Astrocyte (in vitro differentiated cells and primary cell): ENCODE measurements at regions not wholly inside any gene's neighbourhood (a gene's known extent, or its start where the extent isn't known, plus 50 kb on each side); places are given as distances from the start of the nearest gene placed in this dataset.
A peak's percentile ranks its signal among the peaks of the same experiment; 100 is the strongest.

ENCODE experiments used
- DNase-seq: peaks from one replicate; pipeline ENCODE4 v3.0.0-alpha.2; 2010; ENCODE audit warnings: low read depth
- FAIRE-seq: peaks from 2 replicates; lab custom pipeline; 2011; peaks lifted over from hg19 to GRCh38; lab: Jason Lieb, UNC
- H2AFZ ChIP-seq: 2 replicates; pipeline ENCODE4 v1.6.0; 2012; ENCODE audit warnings: low read depth, low read length, inconsistent platforms
- H3K27ac ChIP-seq: 2 replicates; pipeline ENCODE4 v1.5.1; 2011; ENCODE audit warnings: low read depth, low read length, inconsistent platforms
- H3K27me3 ChIP-seq: 2 replicates; pipeline ENCODE4 v1.6.0; 2011; ENCODE audit warnings: low read length, inconsistent platforms; ENCODE audit not compliant: insufficient read depth
- H3K36me3 ChIP-seq: 2 replicates; pipeline ENCODE4 v1.5.1; 2011; ENCODE audit warnings: low read length, inconsistent platforms; ENCODE audit not compliant: insufficient read depth
- H3K4me1 ChIP-seq: 2 replicates; pipeline ENCODE4 v1.5.1; 2011; ENCODE audit warnings: low read length, inconsistent platforms; ENCODE audit not compliant: insufficient read depth
- H3K4me2 ChIP-seq: 2 replicates; pipeline ENCODE4 v1.6.0; 2012; ENCODE audit warnings: low read length, inconsistent platforms
- H3K4me3 ChIP-seq: 2 replicates; pipeline ENCODE4 v1.5.1; 2011; ENCODE audit warnings: low read depth, mild to moderate bottlenecking, low read length, inconsistent platforms; ENCODE audit not compliant: insufficient read depth
- H3K79me2 ChIP-seq: 2 replicates; pipeline ENCODE4 v1.6.0; 2012; ENCODE audit warnings: mild to moderate bottlenecking, low read length, inconsistent platforms; ENCODE audit not compliant: insufficient read depth
- H3K9ac ChIP-seq: 2 replicates; pipeline ENCODE4 v1.6.0; 2012; ENCODE audit warnings: mild to moderate bottlenecking, low read length, inconsistent platforms
- H3K9me3 ChIP-seq: 2 replicates; pipeline ENCODE4 v1.5.1; 2012; ENCODE audit warnings: low read depth, mild to moderate bottlenecking, low read length, inconsistent platforms; ENCODE audit not compliant: insufficient read depth
- H4K20me1 ChIP-seq: 2 replicates; pipeline ENCODE4 v1.6.0; 2012; ENCODE audit warnings: low read length, inconsistent platforms; ENCODE audit not compliant: insufficient read depth
- H3K27ac Mint-ChIP-seq: one replicate; pipeline ENCODE4 v1.8.0; 2021; ENCODE audit warnings: mild to moderate bottlenecking, mixed read lengths; ENCODE audit not compliant: unreplicated experiment
- H3K27me3 Mint-ChIP-seq: one replicate; pipeline ENCODE4 v1.8.0; 2021; ENCODE audit warnings: low read depth, mixed read lengths; ENCODE audit not compliant: unreplicated experiment
- H3K36me3 Mint-ChIP-seq: one replicate; pipeline ENCODE4 v1.8.0; 2021; ENCODE audit warnings: low read depth, mixed read lengths; ENCODE audit not compliant: unreplicated experiment
- H3K4me1 Mint-ChIP-seq: one replicate; pipeline ENCODE4 v1.8.0; 2021; ENCODE audit warnings: low read depth, mixed read lengths; ENCODE audit not compliant: unreplicated experiment
- H3K4me3 Mint-ChIP-seq: one replicate; pipeline ENCODE4 v1.8.0; 2021; ENCODE audit warnings: mild to moderate bottlenecking, moderate library complexity, mixed read lengths; ENCODE audit not compliant: unreplicated experiment
- H3K9me3 Mint-ChIP-seq: one replicate; pipeline ENCODE4 v1.8.0; 2021; ENCODE audit warnings: mild to moderate bottlenecking, mixed read lengths; ENCODE audit not compliant: unreplicated experiment
- CTCF ChIP-seq: IDR thresholded peaks from 2 replicates; pipeline ENCODE4 v1.5.1; 2011; ENCODE audit warnings: low read depth, mild to moderate bottlenecking, inconsistent platforms, low read length, moderate library complexity; ENCODE audit not compliant: insufficient read depth
- EZH2 ChIP-seq: IDR thresholded peaks from 2 replicates; pipeline ENCODE4 v1.6.1; 2012; ENCODE audit warnings: mild to moderate bottlenecking, low read length, inconsistent platforms; ENCODE audit not compliant: insufficient read depth

GRCh38 chr10:124164264-124164663 lies 70.9 kb upstream of the CHST15 start:
- no peak for FAIRE-seq

GRCh38 chr10:124162774-124163354 lies 69.5 kb upstream of the CHST15 start:
- no peak for DNase-seq
- H3K4me1 ChIP-seq: no peaks in the 10 kb centered on the region
- H3K27ac ChIP-seq: no peak overlapping the region
- H3K9ac ChIP-seq: no peak overlapping the region
- no peak overlapping the region for H3K4me2 ChIP-seq
- peaks cover 22% of the 10 kb centered on the region for H3K27me3 Mint-ChIP-seq
- H3K27me3 ChIP-seq: peaks cover 13% of the 10 kb centered on the region
- no peak overlapping the region for H3K27ac Mint-ChIP-seq
- no peak overlapping the region for H3K4me3 Mint-ChIP-seq
- no peak for FAIRE-seq
- H2AFZ ChIP-seq: no peak overlapping the region
- no peaks in the 10 kb centered on the region for H3K36me3 ChIP-seq
- no peak overlapping the region for H3K4me3 ChIP-seq
- no peaks in the 10 kb centered on the region for H3K79me2 ChIP-seq
- no peaks in the 10 kb centered on the region for H4K20me1 ChIP-seq
- H3K4me1 Mint-ChIP-seq: peaks cover 5% of the 10 kb centered on the region
- no peaks in the 10 kb centered on the region for H3K9me3 ChIP-seq
- peaks cover 7% of the 10 kb centered on the region for H3K9me3 Mint-ChIP-seq
- H3K36me3 Mint-ChIP-seq: no peaks in the 10 kb centered on the region
- TF ChIP-seq EZH2 (no peak), CTCF (no peak)

More at GRCh38 chr10:124164264-124164663, 70.9 kb upstream of the CHST15 start:
- Histone ChIP-seq H3K4me3 (no peak overlapping the region), H3K27ac (no peak overlapping the region), H3K27me3 (peaks cover 9% of the 10 kb centered on the region), H3K4me1 (no peaks in the 10 kb centered on the region), H3K4me2 (no peak overlapping the region), H3K79me2 (no peaks in the 10 kb centered on the region), H4K20me1 (no peaks in the 10 kb centered on the region), H3K36me3 (no peaks in the 10 kb centered on the region), H2AFZ (no peak overlapping the region), H3K9ac (no peak overlapping the region), H3K9me3 (no peaks in the 10 kb centered on the region)
- Mint-ChIP-seq H3K4me1 (peaks cover 5% of the 10 kb centered on the region), H3K27me3 (peaks cover 23% of the 10 kb centered on the region), H3K27ac (no peak overlapping the region), H3K36me3 (no peaks in the 10 kb centered on the region), H3K4me3 (no peak overlapping the region), H3K9me3 (peaks cover 1% of the 10 kb centered on the region)
- peak; percentile 41 for DNase-seq
- TF ChIP-seq CTCF (no peak), EZH2 (no peak)

- no peaks in the 10 kb centered on the region for H3K79me2 ChIP-seq
- Mint-ChIP-seq H3K4me3 (no peak overlapping the region), H3K27ac (no peak overlapping the region), H3K27me3 (peaks cover 22% of the 10 kb centered on the region), H3K4me1 (peaks cover 9% of the 10 kb centered on the region), H3K36me3 (no peaks in the 10 kb centered on the region), H3K9me3 (peaks cover 12% of the 10 kb centered on the region)
- no peak for TF ChIP-seq EZH2
- TF ChIP-seq CTCF: no peak
- no peak overlapping the region for H2AFZ ChIP-seq
- H3K27me3 ChIP-seq: peaks cover 13% of the 10 kb centered on the region
- H3K4me3 ChIP-seq: no peak overlapping the region
- no peaks in the 10 kb centered on the region for H3K36me3 ChIP-seq
- no peak overlapping the region for H3K9ac ChIP-seq
- no peak for DNase-seq
- H3K27ac ChIP-seq: no peak overlapping the region
- no peak for FAIRE-seq
- H4K20me1 ChIP-seq: no peaks in the 10 kb centered on the region
- peaks cover 5% of the 10 kb centered on the region for H3K4me1 ChIP-seq
- H3K4me2 ChIP-seq: no peak overlapping the region
- no peaks in the 10 kb centered on the region for H3K9me3 ChIP-seq
These were observed 68.7 kb upstream of the CHST15 start for GRCh38 chr10:124162136-124162535.
